Right lung (tissue), 2 donors: ENCODE measurements at regions not wholly inside any gene's neighbourhood (a gene's known extent, or its start where the extent isn't known, plus 50 kb on each side); places are given as distances from the start of the nearest gene placed in this dataset.

Source experiments
- DNase-seq, 2 donors: peaks; one replicate each; pipeline ENCODE4 v3.0.0-alpha.2; 2013

DNA sequence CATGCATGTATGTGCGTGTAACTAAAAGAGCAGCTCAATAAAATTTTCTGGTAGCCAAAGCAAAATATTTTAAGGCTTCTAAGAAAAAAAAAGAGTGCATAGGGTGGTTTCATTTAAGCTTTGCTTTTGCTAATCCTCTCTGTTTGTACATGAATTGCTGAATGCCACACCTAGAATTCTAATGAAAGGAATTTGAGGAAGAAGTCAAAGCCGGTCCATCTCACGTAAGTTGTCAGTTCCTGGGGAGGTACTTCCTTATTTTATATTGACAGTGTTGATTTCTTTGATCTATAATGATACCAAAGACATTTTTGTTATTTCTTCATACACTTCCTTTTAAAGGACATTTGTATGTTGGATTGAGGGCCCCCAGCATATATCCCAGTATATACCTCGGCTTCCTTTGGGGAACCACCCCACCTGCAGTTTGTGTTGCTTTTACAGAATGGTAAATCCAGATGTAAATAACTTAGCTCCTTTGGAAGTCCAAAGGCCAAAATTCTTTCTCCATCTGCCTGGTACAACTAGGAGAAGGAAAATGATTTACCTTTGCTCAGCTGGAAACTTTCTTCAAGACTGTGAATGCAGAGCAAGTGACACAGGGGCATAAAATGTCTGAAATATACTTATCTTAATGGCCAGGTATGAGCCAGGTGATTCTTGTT is 420.9 kb upstream of the ATP2B1 start:
- no peak for DNase-seq

DNA sequence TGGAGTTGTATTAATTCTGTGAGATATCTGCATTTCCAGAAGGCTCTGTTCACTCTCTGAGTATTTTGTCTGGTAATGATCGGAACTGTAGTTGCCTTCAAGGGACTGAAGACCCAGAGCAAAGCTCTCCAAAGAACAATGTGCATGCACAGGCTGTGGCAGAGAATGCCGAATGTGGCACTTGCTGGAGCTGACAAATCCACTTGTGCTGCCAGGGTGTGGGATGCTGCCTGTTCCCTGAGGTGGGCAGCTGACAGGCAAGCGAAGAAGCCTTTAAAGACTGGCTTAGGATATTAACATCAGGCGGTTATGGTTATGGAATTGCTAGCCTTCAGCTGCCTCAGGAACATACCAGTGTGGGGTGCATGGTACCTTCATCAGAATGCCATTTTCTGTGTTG is 419.9 kb upstream of the ATP2B1 start:
- DNase-seq: no peak

DNA sequence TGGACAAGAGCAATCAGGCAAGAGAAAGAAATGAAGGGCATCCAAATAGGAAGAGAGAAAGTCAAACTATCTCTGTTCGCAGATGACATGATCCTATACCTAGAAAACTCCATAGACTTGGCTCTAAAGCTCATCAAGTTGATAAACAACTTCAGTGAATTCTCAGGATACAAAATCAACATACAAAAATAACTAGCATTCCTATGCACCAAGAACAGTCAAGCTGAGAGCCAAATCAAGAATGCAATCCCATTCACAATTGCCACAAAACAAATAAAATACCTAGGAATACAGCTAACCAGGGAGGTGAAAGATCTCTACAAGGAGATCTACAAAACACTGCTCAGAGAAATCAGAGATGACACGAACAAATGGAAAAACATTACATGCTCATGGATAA is 417.5 kb upstream of the ATP2B1 start:
- DNase-seq: no peak

DNA sequence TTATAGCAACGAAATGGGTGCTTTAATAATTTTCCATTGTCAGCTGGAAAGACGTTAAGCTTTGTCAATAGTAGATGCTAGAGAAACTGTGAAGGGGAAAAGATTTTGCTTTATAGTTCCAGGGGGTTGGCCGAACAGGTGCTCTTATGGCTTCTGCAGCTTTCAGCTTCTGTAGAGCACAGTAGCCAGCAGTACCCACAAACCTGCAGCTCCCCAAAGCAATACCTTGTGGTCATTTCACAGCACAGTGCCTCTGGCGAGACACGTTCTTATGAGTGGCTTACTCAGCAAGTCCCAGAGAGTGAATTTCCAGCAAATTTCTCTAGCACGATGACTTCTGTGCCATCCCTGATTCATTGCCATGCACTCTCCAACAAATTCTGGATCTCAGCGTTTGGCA is 416.3 kb upstream of the ATP2B1 start:
- no peak for DNase-seq

DNA sequence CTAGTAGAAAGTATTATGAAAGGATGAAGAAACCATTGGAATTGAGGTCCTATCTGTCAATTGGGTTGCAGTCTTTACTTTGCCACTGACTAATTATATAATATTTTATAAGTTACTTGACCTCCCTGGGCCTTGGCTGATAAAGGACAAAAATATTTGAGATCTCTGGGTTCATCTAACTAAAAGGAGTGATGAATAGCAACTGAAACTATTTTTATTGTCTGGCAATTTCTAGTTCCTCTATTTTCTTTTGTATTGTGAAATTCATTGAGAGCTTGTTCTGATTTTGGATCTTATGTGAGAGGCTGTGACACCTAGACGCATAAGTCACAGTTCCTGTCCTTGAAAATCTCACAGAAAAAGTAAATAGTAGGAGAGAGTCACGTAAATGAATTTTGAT is 415.7 kb upstream of the ATP2B1 start:
- no peak for DNase-seq

DNA sequence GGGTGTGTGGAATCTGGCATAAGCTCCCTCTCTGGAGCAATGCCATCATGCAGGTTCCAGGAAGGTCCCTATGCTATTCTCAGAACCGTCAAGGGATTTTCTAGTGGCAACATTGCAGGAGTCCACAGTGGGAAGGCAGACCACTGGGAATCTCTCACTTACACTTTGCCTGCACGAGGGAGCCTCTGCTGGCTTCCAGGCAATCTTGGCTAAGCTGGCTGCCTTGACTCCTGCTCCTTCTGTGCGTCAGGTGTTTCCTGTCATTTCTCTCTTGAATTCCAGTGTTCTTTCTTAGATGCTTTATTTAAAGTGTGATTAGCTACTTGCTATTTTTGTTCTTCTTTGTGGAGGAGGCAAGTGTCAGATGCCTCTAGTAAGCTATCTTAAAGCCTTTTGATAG is 414.0 kb upstream of the ATP2B1 start:
- no peak for DNase-seq

DNA sequence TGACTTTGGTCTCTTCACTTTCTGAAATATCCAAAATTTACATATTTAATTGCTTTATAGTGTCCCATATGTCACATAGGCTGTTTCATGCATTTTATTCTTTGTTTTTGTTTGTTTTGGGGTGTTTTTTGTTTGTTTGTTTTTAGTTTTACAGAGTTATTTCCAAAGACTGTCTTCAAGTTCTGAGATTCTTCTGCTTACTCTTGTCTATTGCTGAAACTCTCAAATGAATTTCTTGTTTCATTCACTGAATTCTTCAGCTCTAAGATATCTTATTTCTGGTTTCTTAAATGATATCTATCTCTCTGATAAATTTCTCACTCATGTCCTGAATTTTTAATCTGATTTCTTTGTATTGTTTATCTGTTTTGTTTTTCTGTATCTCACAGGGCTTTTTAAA is 412.0 kb upstream of the ATP2B1 start:
- DNase-seq: no peak

DNA sequence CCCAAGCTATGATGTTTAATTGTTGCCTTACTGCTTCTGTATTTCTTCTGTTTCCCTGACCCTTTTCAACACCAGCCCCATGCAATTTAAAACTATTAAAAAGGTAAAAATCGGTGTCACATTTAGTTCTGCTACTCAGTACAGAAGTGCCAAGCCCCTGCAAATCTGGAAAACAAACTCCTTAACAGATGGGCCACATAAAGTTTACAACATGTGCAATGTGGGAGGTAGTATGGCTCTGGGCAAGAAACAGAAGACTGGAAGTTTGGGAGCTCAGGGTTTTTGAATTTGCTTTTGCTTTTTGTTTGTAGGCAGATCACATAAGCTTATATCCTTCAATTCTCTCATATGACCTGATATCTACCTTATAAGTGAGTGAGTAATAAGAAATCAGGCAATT is 404.0 kb upstream of the ATP2B1 start:
- no peak for DNase-seq

DNA sequence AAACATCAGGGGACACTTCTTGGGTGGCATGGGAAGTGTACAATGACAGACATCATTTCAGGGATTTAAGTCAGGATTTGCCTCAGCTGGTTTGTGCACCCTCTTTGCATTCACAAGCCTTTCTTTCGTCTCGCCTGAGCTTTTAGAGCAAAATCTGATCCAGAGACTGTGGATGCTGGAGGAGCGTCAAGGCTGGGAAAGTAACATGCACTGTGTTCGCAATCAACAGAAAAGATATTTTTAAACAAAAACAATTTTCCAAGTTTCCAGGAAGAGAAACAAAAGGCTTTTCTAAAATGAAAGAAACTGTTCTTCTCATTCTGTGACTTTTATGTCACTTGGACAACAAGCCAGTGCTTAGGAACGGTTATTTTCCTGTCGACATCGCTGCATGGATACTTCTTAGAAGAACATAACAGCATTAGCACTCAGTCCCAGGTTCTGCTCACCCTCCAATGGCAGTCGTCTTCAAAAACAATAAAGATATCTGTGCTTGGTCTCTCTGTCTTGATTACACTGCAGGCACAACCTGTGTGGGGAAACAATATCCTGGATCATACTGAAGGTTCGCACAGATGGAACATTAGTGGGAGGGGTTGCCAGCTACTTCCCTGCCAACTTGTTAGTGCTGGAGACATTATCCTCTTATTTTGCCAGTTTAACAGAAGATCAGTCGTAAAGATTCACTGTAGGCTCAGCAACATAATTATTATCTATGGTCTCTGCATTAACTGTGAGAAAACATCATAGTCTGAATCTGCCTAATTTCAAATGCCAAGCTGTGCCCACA is 403.3 kb upstream of the ATP2B1 start:
- no peak for DNase-seq

DNA sequence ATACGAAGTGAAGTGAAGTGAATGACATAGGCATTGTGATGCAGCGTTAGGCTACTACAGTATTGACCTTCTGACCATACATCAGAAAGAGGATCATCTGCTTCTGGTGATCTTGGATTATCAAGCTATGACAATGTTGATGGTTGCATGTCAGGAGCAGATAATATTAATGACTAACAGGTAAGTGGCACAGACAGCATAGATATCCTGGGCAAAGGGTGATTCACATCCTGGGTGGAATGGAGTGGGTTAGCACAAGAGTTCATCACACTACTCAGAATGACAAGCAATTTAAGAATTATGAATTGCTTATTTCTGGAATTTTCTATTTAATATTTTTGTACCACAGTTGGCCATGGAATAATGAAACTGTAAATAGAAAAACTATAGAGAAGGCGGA is 397.9 kb upstream of the ATP2B1 start:
- DNase-seq: no peak

DNA sequence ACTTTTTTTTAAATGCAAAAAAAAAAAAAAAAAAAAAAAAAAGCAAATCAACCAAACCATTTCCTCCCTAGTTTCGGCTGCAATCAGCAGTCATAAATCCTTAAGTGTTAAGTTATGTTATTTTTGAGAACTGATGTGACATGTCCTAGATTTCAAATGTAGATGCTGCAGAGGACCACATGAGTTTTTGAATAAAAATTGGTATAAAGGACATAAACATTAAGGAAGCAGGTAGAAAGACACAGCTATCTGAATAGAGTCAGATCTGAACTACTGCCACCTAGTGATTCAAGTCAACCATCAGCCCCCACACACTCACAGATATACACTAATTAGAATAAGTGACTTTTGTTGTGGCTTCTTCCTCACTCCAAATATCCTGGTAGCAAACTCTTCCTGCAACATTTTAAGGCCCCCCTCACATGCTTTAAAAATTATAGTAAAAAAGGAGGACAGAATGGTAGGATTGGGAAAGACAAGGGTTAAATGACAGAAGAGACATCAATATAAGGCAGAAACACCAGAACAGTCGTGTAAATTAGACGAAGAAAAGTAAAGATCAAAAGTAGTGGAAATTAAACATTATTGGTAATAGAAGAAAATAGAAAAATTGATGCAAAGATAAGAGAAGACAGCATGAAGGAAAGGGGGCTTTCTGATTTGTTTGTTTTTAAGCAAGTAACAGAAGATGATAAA is 394.5 kb upstream of the ATP2B1 start:
- no peak for DNase-seq

DNA sequence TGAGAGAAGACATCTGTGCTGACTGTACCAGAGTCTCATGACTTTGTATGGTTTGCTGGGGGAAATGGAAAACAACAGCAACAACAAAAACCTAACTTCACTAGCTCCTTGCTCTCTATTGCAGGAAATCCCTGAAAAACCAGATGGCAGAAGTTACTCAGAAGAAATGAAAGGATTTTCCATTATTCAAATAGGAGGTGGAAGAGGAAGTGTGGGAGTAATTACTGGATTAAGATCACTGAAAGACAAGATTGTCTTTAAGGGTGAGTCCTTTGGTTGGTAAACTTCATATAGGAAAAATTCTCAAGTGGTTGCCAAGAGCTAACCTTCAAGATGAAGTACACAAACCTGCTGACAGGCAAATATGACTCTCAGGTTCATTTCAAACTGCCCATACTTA is 391.9 kb upstream of the ATP2B1 start:
- no peak for DNase-seq

DNA sequence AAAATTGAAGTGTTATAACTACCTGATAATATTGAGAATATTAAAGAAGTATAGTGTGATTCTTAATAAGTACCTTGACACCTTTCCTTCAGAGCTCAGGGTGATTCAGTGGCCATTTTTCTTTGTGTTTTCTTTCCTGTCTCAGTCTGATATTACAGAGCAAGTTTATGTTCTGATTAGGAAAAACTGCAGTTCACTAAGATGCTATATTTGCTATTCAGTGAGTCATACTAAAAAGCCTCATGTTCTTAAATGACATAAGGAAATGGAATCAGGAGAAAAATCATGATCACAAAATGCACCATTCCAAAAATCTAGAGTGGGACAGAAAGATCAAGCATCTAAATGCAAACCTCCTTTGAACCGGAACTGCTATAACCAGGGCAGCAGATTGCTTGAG is 390.6 kb upstream of the ATP2B1 start:
- DNase-seq: no peak

DNA sequence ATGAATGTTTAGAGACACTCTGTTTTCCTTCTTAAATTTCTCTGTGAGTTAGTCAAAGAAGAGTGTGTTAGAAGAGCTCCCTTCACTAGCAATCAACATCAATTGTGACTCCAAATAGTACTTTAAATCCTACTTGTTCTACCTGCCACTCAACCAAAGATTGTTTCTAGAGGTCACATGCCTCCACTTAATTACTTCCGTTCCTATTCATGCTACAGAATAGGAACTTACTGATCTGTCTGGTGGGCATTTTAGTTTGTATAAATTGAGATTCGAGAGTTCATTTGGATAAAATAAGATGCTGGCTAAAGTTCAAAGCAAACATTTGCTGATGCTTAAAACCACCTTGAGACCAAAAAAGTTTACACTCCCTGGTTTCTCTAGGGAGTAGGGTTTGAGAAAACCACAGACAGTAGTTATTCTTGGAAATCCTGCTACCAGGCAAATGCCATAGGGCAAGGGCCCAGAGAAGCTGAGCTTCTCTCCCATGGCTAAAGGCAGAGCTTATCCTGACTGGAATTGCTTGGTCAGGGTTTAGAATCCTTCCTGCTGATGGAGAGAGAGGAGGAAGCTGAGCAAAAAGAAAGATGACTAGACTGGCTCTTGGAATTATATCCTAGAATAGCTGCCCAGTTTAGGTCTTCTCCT is 389.6 kb upstream of the ATP2B1 start:
- no peak for DNase-seq

DNA sequence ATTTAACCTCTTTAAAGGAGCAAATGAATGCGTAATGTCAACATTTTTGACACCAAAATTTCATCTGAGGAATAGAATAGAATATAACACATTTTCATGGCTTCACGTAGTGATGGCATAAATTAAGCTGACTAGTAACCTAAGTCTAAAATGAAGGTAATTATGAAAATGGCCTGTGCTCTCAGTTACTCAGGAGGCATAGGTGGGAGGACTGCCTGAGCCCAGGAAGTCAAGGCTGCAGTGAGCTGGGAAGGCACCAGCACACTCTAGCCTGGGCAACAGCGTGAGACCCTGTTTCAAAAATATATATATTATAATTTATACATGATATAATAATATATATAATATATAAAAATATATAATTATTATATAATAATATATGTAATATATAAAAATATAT is 383.2 kb upstream of the ATP2B1 start:
- DNase-seq: no peak

DNA sequence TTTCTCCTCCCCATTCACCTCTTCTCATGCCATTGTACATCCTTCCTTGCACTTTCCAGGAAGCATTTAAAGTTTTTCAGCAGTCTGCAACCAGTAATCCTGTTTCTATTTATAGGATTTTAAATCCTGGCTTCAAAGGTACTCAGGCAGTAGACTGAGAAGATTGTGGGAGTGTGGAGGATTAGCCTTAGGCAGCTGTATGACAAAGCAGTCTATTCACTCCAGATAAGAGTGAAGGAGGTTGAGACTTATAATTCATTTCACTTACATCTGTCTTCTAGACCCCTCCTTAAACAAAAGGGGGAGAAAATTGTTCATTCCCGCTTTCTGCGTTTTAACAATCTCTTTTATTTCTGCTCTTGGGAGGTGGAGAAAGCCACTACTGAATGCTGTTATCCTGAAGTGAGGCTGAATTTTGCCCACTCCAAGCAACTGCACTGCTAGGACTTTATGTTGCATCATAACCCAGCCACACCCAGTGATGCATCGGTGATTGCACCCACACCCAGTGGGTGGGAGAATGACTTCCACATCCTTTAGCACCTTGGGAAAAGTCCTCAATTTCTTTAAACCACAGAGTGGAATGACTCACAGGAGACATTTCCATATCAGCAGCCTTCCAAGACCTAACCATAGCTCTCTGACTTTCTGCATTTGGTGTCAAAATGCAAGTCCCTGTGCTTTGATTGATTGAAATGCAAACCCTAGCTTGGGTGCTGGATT is 382.5 kb upstream of the ATP2B1 start:
- DNase-seq: no peak

DNA sequence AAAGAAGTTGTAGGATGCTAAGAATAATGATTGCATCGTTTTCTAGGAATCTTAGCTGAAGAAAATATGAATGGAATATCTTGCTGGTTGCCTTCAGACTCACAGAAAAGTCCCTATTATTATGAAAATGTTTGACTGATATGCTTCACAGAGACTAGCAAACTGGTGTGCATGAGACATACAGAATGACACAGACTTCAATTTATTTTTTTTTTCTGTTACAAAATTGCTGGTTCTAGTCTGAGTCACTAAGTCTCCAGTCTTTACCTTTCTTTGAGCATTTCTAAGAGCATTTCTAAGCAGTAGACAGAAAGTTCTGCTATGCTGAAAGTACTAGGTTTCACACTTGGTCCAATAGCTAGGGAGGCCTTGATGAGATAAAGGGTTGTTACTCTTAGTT is 377.6 kb upstream of the ATP2B1 start:
- DNase-seq: no peak

DNA sequence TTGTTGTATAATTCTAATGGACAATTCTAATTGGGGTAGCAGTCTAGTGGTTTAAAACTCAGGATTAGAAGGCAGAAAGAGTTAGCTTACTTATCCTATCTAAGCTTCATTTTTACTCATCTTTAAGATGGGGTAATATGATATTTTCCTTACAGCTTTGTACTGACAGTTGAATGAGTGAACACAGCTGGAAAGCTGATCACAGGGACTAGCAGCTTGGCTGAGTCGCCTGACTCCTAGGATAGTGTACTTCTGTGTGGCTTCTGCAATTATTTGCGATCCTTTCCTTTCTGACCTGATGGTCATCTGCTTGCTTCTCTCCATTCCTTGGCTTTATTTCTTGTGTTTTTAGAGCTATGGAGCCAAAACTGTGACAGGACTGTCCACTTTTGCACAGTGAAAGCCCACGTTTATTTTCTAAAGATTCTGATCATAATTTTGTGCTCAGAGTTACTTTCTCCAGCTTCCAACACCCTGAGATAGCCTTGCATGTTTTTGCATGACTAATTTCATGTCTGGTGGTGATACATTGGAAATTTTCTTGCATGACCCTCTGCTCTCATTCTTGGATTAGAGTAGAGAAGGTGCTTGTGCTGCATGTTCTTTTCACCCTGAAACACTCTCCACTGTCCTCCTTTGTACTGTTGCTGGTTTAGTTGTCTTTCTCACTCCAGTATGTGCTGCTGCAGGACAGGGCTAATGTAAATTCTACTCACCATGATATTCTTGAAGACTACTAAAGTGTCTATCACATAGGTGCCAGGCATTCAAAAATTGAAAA is 377.0 kb upstream of the ATP2B1 start:
- DNase-seq: peak; percentile 38 to 47

DNA sequence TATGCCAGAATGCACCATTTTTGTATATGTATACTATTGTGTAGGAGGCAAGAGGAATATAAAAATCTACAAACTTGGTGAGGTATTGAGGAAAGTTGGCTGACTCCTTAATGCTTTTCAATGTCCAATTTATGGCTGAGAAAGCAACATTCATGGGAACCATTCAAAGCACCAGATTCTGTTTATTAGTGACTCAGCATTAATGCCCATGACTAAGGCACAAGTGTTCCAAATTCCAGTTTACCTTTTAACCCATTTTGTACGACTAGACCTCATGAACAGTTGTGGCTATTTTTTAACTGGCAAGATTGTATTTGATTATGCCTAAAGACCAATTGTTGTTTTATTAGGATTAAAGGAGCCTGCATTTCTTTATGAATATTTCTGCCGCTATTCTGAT is 375.4 kb upstream of the ATP2B1 start:
- no peak for DNase-seq

DNA sequence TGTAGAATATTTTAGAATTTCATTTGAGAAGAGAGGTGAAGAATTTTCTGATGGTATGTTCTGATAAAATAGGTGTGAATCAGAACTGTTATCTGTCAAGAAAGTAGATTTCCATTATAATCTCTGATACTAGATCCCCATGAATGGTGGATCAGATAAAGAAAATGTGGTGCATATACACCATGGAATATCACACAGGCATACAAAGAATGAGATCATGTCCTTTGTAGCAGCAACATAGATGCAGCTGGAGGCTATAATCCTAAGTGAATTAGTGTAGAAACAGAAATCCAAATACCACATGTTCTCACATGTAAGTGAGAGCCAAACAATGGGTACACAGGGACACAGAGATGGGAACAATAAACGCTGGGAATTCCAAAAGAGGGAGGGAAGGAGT is 372.0 kb upstream of the ATP2B1 start:
- DNase-seq: no peak

DNA sequence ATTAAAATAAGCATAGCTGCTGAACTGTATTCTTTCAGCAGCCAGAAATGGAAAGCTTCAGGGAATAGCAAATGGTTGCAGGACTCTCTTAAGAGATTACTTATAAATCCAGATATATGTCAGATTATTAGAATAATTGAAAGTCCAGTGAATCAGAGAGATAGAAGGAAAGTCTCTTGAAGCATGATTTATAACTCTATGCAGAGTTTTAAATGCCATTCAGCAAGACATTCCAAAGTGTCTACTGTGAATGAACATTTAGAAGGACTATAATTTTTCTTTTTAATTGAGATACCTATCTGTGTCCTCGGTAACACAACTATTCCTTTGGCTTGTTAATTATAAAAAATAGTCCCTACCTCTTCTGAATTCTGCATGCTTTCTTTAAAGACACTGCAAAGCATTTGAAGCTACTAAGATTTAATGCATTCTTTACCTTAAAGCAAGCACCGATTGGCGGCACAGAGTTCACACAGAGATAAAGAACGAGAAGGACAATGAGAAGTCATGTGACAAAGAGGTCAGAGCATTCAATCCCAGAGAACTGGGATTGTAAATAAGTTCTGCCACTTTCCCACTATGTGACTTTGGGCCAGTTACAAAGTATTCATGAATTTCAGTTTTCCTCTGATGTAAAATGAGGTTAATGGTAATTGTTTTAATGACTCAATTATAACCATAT is 371.0 kb upstream of the ATP2B1 start:
- DNase-seq: no peak
